ENCODE measurements at regions not wholly inside any gene's neighbourhood (a gene's known extent, or its start where the extent isn't known, plus 50 kb on each side); places are given as distances from the start of the nearest gene placed in this dataset.

GRCh38 chr6:92715991-92716390 lies 703.4 kb downstream of the EPHA7 start:
- ATAC-seq (ENCODE audit: insufficient number of reproducible peaks, low FRiP score, low read depth) (no peak), DNase-seq (ENCODE audit: low spot score) (no peak)
- Histone ChIP-seq H3K27ac (no peak overlapping the region), H3K9me3 (no peaks in the 10 kb centered on the region), H3K27me3 (replicated peaks; ENCODE audit: insufficient read depth) (no peaks in the 10 kb centered on the region), H3K4me3 (no peak overlapping the region), H3K4me1 (ENCODE audit: control insufficient read depth in 1 of 2, low read depth in 2 of 2) (no peaks in the 10 kb centered on the region), H3K36me3 (no peaks in the 10 kb centered on the region)
- TF ChIP-seq CTCF (IDR thresholded peaks at IDR 0.05): no peak

GRCh38 chr6:92714346-92714745 lies 705.0 kb downstream of the EPHA7 start:
- no peak for DNase-seq (ENCODE audit: low spot score)
- no peak for ATAC-seq (ENCODE audit: insufficient number of reproducible peaks, low FRiP score, low read depth)
- no peak for TF ChIP-seq CTCF (IDR thresholded peaks at IDR 0.05)
- no peaks in the 10 kb centered on the region for H3K9me3 ChIP-seq
- no peak overlapping the region for H3K4me3 ChIP-seq
- no peaks in the 10 kb centered on the region for H3K27me3 ChIP-seq (replicated peaks; ENCODE audit: insufficient read depth)
- no peaks in the 10 kb centered on the region for H3K4me1 ChIP-seq (ENCODE audit: control insufficient read depth in 1 of 2, low read depth in 2 of 2)
- H3K27ac ChIP-seq: no peak overlapping the region
- H3K36me3 ChIP-seq: no peaks in the 10 kb centered on the region

- no peak overlapping the region for H3K4me3 ChIP-seq
- no peak for ATAC-seq (ENCODE audit: insufficient number of reproducible peaks, low FRiP score, low read depth)
- no peaks in the 10 kb centered on the region for H3K36me3 ChIP-seq
- DNase-seq (ENCODE audit: low spot score): no peak
- H3K9me3 ChIP-seq: no peaks in the 10 kb centered on the region
- TF ChIP-seq CTCF (IDR thresholded peaks at IDR 0.05): no peak
- H3K4me1 ChIP-seq (ENCODE audit: control insufficient read depth in 1 of 2, low read depth in 2 of 2): no peaks in the 10 kb centered on the region
- H3K27me3 ChIP-seq (replicated peaks; ENCODE audit: insufficient read depth): no peaks in the 10 kb centered on the region
- H3K27ac ChIP-seq: no peak overlapping the region
These were observed 709.3 kb downstream of the EPHA7 start for GRCh38 chr6:92710048-92710447.

GRCh38 chr6:92708945-92709344 lies 710.4 kb downstream of the EPHA7 start:
- Histone ChIP-seq H3K36me3 (no peaks in the 10 kb centered on the region), H3K27me3 (replicated peaks; ENCODE audit: insufficient read depth) (no peaks in the 10 kb centered on the region), H3K4me3 (no peak overlapping the region), H3K9me3 (no peaks in the 10 kb centered on the region), H3K27ac (no peak overlapping the region), H3K4me1 (ENCODE audit: control insufficient read depth in 1 of 2, low read depth in 2 of 2) (no peaks in the 10 kb centered on the region)
- DNase-seq (ENCODE audit: low spot score) (no peak), ATAC-seq (ENCODE audit: insufficient number of reproducible peaks, low FRiP score, low read depth) (no peak)
- TF ChIP-seq CTCF (IDR thresholded peaks at IDR 0.05): no peak

- H3K27me3 ChIP-seq (replicated peaks; ENCODE audit: insufficient read depth): no peaks in the 10 kb centered on the region
These were observed 711.1 kb downstream of the EPHA7 start for GRCh38 chr6:92708270-92708669.

More at GRCh38 chr6:92708270-92708669, 711.1 kb downstream of the EPHA7 start:
- H3K36me3 ChIP-seq: no peaks in the 10 kb centered on the region
- ATAC-seq (ENCODE audit: insufficient number of reproducible peaks, low FRiP score, low read depth): no peak
- no peaks in the 10 kb centered on the region for H3K9me3 ChIP-seq
- H3K4me3 ChIP-seq: no peak overlapping the region
- no peaks in the 10 kb centered on the region for H3K4me1 ChIP-seq (ENCODE audit: control insufficient read depth in 1 of 2, low read depth in 2 of 2)
- no peak for DNase-seq (ENCODE audit: low spot score)
- H3K27ac ChIP-seq: no peak overlapping the region
- TF ChIP-seq CTCF (IDR thresholded peaks at IDR 0.05): no peak

All from thoracic aorta (tissue), 2 donors.